ENCODE measurements at regions not wholly inside any gene's neighbourhood (a gene's known extent, or its start where the extent isn't known, plus 50 kb on each side); places are given as distances from the start of the nearest gene placed in this dataset.

DNA sequence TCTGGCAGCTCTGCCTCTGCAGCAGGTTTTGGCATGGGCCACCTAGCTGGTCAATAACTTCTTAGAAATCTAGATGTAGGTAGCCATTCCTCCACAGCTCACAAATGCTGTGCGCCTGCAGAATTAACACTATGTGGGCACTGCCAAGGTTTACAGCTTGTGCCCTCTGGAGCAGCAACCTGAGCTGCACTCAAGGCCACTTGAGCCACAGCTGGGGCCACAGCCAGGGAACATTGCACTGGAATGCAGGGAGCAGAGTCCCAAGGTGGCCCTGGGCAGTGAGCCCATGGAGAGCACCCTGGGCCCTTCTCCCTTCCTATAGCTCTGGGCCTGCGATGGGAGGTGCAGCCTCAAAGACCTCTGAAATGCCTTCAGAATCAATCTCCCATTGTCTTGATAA, 365.3 kb downstream of the SATB2 start:
- Mint-ChIP-seq H3K9me3 (ENCODE audit: low read depth) (no peaks in the 10 kb centered on the region), H3K4me1 (ENCODE audit: low read depth) (no peaks in the 10 kb centered on the region), H3K36me3 (ENCODE audit: low read depth) (no peaks in the 10 kb centered on the region), H3K27ac (ENCODE audit: unreplicated experiment) (no peak overlapping the region), H3K27me3 (ENCODE audit: low read depth) (peaks cover 4% of the 10 kb centered on the region), H3K4me3 (ENCODE audit: unreplicated experiment) (no peak overlapping the region)
- DNase-seq (ENCODE audit: low spot score) = no peak
- TF ChIP-seq CTCF (IDR thresholded peaks at IDR 0.05) = no peak

GRCh38 chr2:199085261-199085660, 372.5 kb downstream of the SATB2 start:
- DNase-seq (ENCODE audit: low spot score) = no peak
- no peaks in the 10 kb centered on the region for H3K36me3 Mint-ChIP-seq (ENCODE audit: low read depth)
- no peaks in the 10 kb centered on the region for H3K4me1 Mint-ChIP-seq (ENCODE audit: low read depth)
- H3K4me3 Mint-ChIP-seq (ENCODE audit: unreplicated experiment) = no peak overlapping the region
- TF ChIP-seq CTCF (IDR thresholded peaks at IDR 0.05) = no peak
- peaks cover 13% of the 10 kb centered on the region for H3K27me3 Mint-ChIP-seq (ENCODE audit: low read depth)
- no peak overlapping the region for H3K27ac Mint-ChIP-seq (ENCODE audit: unreplicated experiment)
- no peaks in the 10 kb centered on the region for H3K9me3 Mint-ChIP-seq (ENCODE audit: low read depth)

- no peak overlapping the region for H3K27ac Mint-ChIP-seq (ENCODE audit: unreplicated experiment)
- TF ChIP-seq CTCF (IDR thresholded peaks at IDR 0.05) = no peak
- H3K4me3 Mint-ChIP-seq (ENCODE audit: unreplicated experiment) = no peak overlapping the region
- DNase-seq (ENCODE audit: low spot score) = no peak
- H3K9me3 Mint-ChIP-seq (ENCODE audit: low read depth) = peaks cover 4% of the 10 kb centered on the region
- H3K36me3 Mint-ChIP-seq (ENCODE audit: low read depth) = no peaks in the 10 kb centered on the region
- H3K4me1 Mint-ChIP-seq (ENCODE audit: low read depth) = no peaks in the 10 kb centered on the region
- peaks cover 18% of the 10 kb centered on the region for H3K27me3 Mint-ChIP-seq (ENCODE audit: low read depth)
These were observed 387.3 kb downstream of the SATB2 start for GRCh38 chr2:199070322-199070949.

DNA sequence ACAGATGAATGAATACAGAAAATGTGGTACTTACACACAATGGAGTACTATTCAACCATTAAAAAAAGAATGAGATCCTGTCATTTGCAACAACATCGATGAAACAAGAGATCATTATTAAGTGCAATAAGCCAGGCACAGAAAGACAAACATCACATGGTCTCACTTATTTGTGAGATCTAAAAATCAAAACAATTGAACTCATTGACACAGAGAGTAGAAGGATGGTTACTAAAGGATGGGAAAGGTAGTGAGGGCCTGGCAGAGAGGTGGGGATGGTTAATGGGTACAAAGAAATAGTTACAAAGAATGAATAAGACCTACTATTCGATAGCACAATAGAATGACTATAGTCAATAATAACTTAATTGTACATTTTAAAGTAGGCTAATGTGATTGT, 393.5 kb downstream of the SATB2 start:
- peaks cover 4% of the 10 kb centered on the region for H3K36me3 Mint-ChIP-seq (ENCODE audit: low read depth)
- peaks cover 37% of the 10 kb centered on the region for H3K9me3 Mint-ChIP-seq (ENCODE audit: low read depth)
- TF ChIP-seq CTCF (IDR thresholded peaks at IDR 0.05) = no peak

DNA sequence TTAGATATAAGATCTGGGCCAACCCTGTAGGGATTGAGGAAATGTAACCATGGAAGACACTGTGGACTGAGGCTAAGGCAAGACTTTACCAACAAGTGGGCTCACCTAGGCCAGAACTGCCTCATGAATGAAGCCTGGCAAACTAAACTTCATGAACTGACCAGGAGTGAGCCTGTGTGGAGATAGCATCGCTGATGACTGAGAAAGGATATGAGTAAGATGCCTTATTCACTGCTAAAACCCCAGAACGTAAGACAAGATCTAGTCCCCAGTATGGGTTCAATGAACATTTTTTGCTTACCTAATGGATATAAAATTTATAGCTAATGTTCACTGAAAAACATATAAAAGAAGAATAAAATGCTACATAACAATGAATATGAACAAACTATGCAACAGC, 399.8 kb downstream of the SATB2 start:
- Mint-ChIP-seq H3K27me3 (ENCODE audit: low read depth) (no peaks in the 10 kb centered on the region), H3K27ac (ENCODE audit: unreplicated experiment) (no peak overlapping the region), H3K36me3 (ENCODE audit: low read depth) (peaks cover 2% of the 10 kb centered on the region), H3K4me1 (ENCODE audit: low read depth) (no peaks in the 10 kb centered on the region), H3K9me3 (ENCODE audit: low read depth) (peaks cover 24% of the 10 kb centered on the region), H3K4me3 (ENCODE audit: unreplicated experiment) (no peak overlapping the region)
- no peak for TF ChIP-seq CTCF (IDR thresholded peaks at IDR 0.05)
- DNase-seq (ENCODE audit: low spot score) = no peak

More for the DNA sequence above, 393.5 kb downstream of the SATB2 start:
- H3K27me3 Mint-ChIP-seq (ENCODE audit: low read depth) = peaks cover 2% of the 10 kb centered on the region
- DNase-seq (ENCODE audit: low spot score) = no peak
- no peaks in the 10 kb centered on the region for H3K4me1 Mint-ChIP-seq (ENCODE audit: low read depth)
- no peak overlapping the region for H3K4me3 Mint-ChIP-seq (ENCODE audit: unreplicated experiment)
- no peak overlapping the region for H3K27ac Mint-ChIP-seq (ENCODE audit: unreplicated experiment)

Measured in chondrocyte (in vitro differentiated cells).